ENCODE measurements at regions not wholly inside any gene's neighbourhood (a gene's known extent, or its start where the extent isn't known, plus 50 kb on each side); places are given as distances from the start of the nearest gene placed in this dataset.

DNA sequence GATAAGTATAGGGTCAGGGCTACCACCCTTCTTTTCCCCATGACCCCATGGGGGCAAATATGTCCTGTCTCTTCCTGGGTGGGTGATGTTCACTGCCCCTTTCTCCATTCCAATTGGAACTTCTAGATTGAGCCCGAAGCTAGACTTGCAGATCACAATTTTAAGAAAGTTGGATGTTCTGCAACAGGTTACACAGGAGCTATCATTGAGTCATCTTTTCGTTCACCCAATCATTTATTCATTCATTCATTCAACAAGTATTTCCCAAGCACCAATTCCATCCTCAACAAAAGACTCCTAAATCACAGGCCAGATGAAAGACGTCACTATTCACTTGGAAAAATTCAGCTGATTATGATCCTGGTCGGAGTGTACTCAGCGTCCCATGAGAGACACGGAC lies 71.0 kb upstream of the FOXP4 start:
- Histone ChIP-seq H3K27me3 (ENCODE audit: insufficient read depth, low read depth) (no peaks in the 10 kb centered on the region), H2AFZ (ENCODE audit: low read depth) (no peak overlapping the region), H3K4me3 (IDR thresholded peaks at IDR 0.05; ENCODE audit: insufficient read depth, low read depth, low read length) (no peak overlapping the region), H3K79me2 (ENCODE audit: insufficient read depth, low read depth) (no peaks in the 10 kb centered on the region), H3K27ac (no peak overlapping the region), H3K4me2 (no peak overlapping the region), H3K9ac (no peak overlapping the region), H4K20me1 (ENCODE audit: insufficient read depth) (no peaks in the 10 kb centered on the region), H3K4me1 (ENCODE audit: low read depth, poor library complexity, severe bottlenecking) (no peaks in the 10 kb centered on the region), H3K36me3 (ENCODE audit: insufficient read depth) (no peaks in the 10 kb centered on the region)
- TF ChIP-seq, protein P1, sequence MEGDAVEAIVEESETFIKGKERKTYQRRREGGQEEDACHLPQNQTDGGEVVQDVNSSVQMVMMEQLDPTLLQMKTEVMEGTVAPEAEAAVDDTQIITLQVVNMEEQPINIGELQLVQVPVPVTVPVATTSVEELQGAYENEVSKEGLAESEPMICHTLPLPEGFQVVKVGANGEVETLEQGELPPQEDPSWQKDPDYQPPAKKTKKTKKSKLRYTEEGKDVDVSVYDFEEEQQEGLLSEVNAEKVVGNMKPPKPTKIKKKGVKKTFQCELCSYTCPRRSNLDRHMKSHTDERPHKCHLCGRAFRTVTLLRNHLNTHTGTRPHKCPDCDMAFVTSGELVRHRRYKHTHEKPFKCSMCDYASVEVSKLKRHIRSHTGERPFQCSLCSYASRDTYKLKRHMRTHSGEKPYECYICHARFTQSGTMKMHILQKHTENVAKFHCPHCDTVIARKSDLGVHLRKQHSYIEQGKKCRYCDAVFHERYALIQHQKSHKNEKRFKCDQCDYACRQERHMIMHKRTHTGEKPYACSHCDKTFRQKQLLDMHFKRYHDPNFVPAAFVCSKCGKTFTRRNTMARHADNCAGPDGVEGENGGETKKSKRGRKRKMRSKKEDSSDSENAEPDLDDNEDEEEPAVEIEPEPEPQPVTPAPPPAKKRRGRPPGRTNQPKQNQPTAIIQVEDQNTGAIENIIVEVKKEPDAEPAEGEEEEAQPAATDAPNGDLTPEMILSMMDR (conservative IDR thresholded peaks at IDR 0.05; ENCODE audit: low read depth, low read length) = no peak

DNA sequence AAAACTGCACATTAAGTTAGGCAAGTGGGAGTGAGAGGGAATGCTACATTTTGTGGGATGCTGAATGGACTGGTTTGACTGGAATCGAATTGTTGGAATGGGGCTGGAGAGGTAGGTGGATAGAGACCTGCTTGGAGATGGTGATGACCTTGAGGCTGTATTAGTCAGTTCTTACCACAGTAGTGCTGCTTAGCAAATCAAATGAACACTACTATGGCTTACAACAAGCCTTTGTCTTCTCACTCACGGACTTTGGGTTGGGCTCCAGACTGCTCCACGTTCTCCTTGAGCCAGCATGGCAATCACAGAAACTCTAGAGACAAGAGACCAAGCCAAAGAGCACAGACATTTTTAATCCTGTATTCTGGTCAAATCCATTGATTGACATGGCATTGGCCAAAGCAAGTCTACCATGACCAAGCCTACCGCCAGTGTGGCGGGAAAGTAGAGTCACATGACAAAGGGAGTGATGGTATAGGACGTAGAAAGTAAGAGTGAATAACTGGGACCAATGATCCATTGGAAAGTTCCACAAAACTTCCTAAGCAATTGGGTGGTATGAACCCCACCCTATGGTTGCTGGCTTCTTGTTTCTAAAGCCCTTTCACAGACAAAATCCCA lies 70.3 kb upstream of the FOXP4 start:
- TF ChIP-seq, protein P1 (conservative IDR thresholded peaks at IDR 0.05; ENCODE audit: low read depth, low read length) = no peak
- H3K4me2 ChIP-seq = no peak overlapping the region

DNA sequence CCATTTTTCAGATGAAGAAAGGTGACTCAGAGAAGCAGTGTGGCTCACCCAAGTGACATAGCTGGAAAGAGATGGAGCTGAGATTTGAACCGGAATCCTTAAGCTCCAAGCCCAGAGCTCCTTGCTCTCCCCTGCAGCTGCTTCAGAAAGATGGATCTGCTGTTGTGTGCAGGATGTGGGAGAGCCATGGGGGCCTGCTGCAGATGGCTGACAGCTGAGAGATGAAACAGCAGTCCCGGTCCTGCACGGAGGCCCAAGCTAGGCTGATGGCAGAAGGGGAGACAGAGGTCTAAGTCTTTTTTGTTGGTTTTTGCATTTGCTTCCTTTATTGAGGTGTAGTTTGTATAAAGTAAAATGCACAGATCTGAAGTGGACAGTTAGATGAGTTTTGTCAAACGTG lies 69.8 kb upstream of the FOXP4 start:
- Histone ChIP-seq H2AFZ (ENCODE audit: low read depth) (no peak overlapping the region), H3K4me2 (no peak overlapping the region), H3K9ac (no peak overlapping the region), H3K79me2 (ENCODE audit: insufficient read depth, low read depth) (no peaks in the 10 kb centered on the region), H3K27ac (no peak overlapping the region), H4K20me1 (ENCODE audit: insufficient read depth) (no peaks in the 10 kb centered on the region), H3K4me3 (IDR thresholded peaks at IDR 0.05; ENCODE audit: insufficient read depth, low read depth, low read length) (no peak overlapping the region), H3K36me3 (ENCODE audit: insufficient read depth) (no peaks in the 10 kb centered on the region), H3K4me1 (ENCODE audit: low read depth, poor library complexity, severe bottlenecking) (no peaks in the 10 kb centered on the region), H3K27me3 (ENCODE audit: insufficient read depth, low read depth) (no peaks in the 10 kb centered on the region)
- TF ChIP-seq, protein P1 (conservative IDR thresholded peaks at IDR 0.05; ENCODE audit: low read depth, low read length) = no peak

More for the DNA sequence above, 70.3 kb upstream of the FOXP4 start:
- H3K9ac ChIP-seq = no peak overlapping the region
- no peaks in the 10 kb centered on the region for H3K4me1 ChIP-seq (ENCODE audit: low read depth, poor library complexity, severe bottlenecking)
- H3K36me3 ChIP-seq (ENCODE audit: insufficient read depth) = no peaks in the 10 kb centered on the region
- H2AFZ ChIP-seq (ENCODE audit: low read depth) = no peak overlapping the region
- no peaks in the 10 kb centered on the region for H4K20me1 ChIP-seq (ENCODE audit: insufficient read depth)
- H3K27ac ChIP-seq = no peak overlapping the region
- no peak overlapping the region for H3K4me3 ChIP-seq (IDR thresholded peaks at IDR 0.05; ENCODE audit: insufficient read depth, low read depth, low read length)
- H3K79me2 ChIP-seq (ENCODE audit: insufficient read depth, low read depth) = no peaks in the 10 kb centered on the region
- no peaks in the 10 kb centered on the region for H3K27me3 ChIP-seq (ENCODE audit: insufficient read depth, low read depth)

DNA sequence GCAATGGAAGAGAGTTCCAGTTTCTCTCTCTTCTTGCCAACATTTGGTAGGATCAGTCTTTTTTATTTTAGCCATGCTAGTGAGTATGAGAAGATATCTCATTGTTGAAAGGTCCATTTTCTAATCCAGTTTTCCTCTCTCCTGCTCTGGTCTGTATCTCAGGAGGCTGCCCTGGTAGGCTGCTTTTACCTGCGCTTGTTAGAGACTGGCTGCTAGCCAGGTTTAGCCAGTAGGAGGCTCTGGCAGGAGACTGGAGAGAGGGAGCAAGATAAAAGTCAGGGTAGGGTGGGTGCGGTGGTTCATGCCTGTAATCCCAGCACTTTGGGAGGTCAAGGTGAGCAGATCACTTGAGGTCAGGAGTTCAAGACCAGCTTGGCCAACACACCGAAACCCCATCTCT lies 68.6 kb upstream of the FOXP4 start:
- Histone ChIP-seq H3K27me3 (ENCODE audit: insufficient read depth, low read depth) (no peaks in the 10 kb centered on the region), H3K4me2 (no peak overlapping the region), H3K9ac (no peak overlapping the region), H4K20me1 (ENCODE audit: insufficient read depth) (no peaks in the 10 kb centered on the region), H3K36me3 (ENCODE audit: insufficient read depth) (no peaks in the 10 kb centered on the region), H2AFZ (ENCODE audit: low read depth) (no peak overlapping the region), H3K4me3 (IDR thresholded peaks at IDR 0.05; ENCODE audit: insufficient read depth, low read depth, low read length) (no peak overlapping the region), H3K79me2 (ENCODE audit: insufficient read depth, low read depth) (no peaks in the 10 kb centered on the region), H3K4me1 (ENCODE audit: low read depth, poor library complexity, severe bottlenecking) (no peaks in the 10 kb centered on the region), H3K27ac (no peak overlapping the region)
- TF ChIP-seq, protein P1 (conservative IDR thresholded peaks at IDR 0.05; ENCODE audit: low read depth, low read length) = no peak
